DND-41 (cell line): ENCODE measurements at regions not wholly inside any gene's neighbourhood (a gene's known extent, or its start where the extent isn't known, plus 50 kb on each side); places are given as distances from the start of the nearest gene placed in this dataset.

Source experiments
- EZH2 ChIP-seq: IDR thresholded peaks from 3 replicates; pipeline ENCODE4 v1.6.1; 2012; ENCODE audit warnings: borderline replicate concordance, low read depth, mild to moderate bottlenecking, moderate library complexity, low read length, inconsistent platforms; ENCODE audit not compliant: severe bottlenecking
- TF ChIP-seq, protein P1 (sequence below): IDR thresholded peaks from 2 replicates; pipeline ENCODE4 v1.5.1; 2012; ENCODE audit warnings: borderline replicate concordance, low read length, moderate library complexity, mild to moderate bottlenecking; ENCODE audit not compliant: poor library complexity, severe bottlenecking; ENCODE audit errors: extremely low read depth

DNA sequence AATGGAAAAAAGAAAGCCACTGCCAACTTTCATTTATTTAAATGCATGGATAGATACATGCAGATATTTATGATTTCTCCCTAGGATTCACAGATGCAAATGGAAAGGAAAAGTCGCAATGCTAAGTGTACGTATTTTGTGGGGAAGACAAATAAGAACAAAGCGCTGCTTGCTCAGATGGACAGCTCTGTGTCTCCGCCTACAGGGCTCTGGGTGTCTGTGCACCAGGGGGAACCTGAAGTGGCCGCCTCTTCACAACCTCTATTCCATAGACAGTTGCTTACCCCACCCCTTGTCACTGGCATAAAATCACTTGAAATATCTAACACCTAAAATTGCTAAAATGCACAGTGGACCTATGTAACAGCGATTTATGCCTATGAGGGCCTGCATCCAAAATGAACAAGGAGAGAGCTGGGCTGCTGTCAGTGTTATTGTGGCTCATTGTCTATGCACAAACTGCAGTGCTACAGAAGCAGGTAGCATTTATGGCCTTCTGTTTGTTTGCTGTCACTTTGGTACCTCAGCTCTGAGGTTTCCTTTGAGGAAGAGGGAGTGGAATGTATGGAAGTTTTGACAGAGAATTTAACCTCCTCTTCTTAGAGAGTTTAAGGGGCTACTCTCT is 58.6 kb upstream of the PAGE1 start:
- TF ChIP-seq, protein P1, sequence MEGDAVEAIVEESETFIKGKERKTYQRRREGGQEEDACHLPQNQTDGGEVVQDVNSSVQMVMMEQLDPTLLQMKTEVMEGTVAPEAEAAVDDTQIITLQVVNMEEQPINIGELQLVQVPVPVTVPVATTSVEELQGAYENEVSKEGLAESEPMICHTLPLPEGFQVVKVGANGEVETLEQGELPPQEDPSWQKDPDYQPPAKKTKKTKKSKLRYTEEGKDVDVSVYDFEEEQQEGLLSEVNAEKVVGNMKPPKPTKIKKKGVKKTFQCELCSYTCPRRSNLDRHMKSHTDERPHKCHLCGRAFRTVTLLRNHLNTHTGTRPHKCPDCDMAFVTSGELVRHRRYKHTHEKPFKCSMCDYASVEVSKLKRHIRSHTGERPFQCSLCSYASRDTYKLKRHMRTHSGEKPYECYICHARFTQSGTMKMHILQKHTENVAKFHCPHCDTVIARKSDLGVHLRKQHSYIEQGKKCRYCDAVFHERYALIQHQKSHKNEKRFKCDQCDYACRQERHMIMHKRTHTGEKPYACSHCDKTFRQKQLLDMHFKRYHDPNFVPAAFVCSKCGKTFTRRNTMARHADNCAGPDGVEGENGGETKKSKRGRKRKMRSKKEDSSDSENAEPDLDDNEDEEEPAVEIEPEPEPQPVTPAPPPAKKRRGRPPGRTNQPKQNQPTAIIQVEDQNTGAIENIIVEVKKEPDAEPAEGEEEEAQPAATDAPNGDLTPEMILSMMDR: peak; percentile 72
- no peak for TF ChIP-seq EZH2
